Activated naive CD8-positive, alpha-beta T cell treated with anti-CD3 and anti-CD28 coated beads, Interleukin-2, amount 10 ng/mL, durations not matched to agents 7 days and 5 days (primary cell): ENCODE measurements at regions not wholly inside any gene's neighbourhood (a gene's known extent, or its start where the extent isn't known, plus 50 kb on each side); places are given as distances from the start of the nearest gene placed in this dataset.

ENCODE experiments used
- ATAC-seq: fragments of 150-1000 bp; cut with Tn5 transposase; one replicate; pipeline ENCODE4 v1.10.0; 2021; ENCODE audit warnings: low read depth, moderate library complexity
- POLR2A ChIA-PET: fragments of 350-600 bp; sonication (Branson Sonifier 250); formaldehyde crosslinking; loops from one replicate; lab custom pipeline; 2021; ENCODE audit warnings: antibody characterized with exemption; lab: Charles Lee
- DNase-seq: peaks from one replicate; pipeline ENCODE4 v3.0.0; 2021
- H3K27ac Mint-ChIP-seq: one replicate; pipeline ENCODE4 v1.8.0; 2022; ENCODE audit warnings: mild to moderate bottlenecking, mixed read lengths
- H3K27me3 Mint-ChIP-seq: one replicate; pipeline ENCODE4 v1.8.0; 2022; ENCODE audit warnings: mild to moderate bottlenecking, moderate library complexity, mixed read lengths
- H3K36me3 Mint-ChIP-seq: one replicate; pipeline ENCODE4 v1.8.0; 2021; ENCODE audit warnings: mild to moderate bottlenecking, mixed read lengths
- H3K4me1 Mint-ChIP-seq: one replicate; pipeline ENCODE4 v1.8.0; 2021; ENCODE audit warnings: mixed read lengths
- H3K4me3 Mint-ChIP-seq: one replicate; pipeline ENCODE4 v1.8.0; 2022; ENCODE audit warnings: mild to moderate bottlenecking, moderate library complexity, mixed read lengths
- H3K9me3 Mint-ChIP-seq: one replicate; pipeline ENCODE4 v1.8.0; 2021; ENCODE audit warnings: mixed read lengths

GRCh38 chr6:164108869-164109769, 694.6 kb downstream of the QKI start:
- no peaks in the 10 kb centered on the region for H3K36me3 Mint-ChIP-seq
- ATAC-seq, result no peak
- peaks cover 4% of the 10 kb centered on the region for H3K27me3 Mint-ChIP-seq
- no peak overlapping the region for H3K4me3 Mint-ChIP-seq
- H3K27ac Mint-ChIP-seq, result no peak overlapping the region
- no peak for DNase-seq
- H3K9me3 Mint-ChIP-seq, result no peaks in the 10 kb centered on the region
- POLR2A ChIA-PET, result no interaction called here
- no peaks in the 10 kb centered on the region for H3K4me1 Mint-ChIP-seq

GRCh38 chr6:164108092-164108491, 693.6 kb downstream of the QKI start:
- Mint-ChIP-seq H3K27me3 (peaks cover 4% of the 10 kb centered on the region), H3K27ac (no peak overlapping the region), H3K36me3 (no peaks in the 10 kb centered on the region), H3K9me3 (no peaks in the 10 kb centered on the region), H3K4me3 (no peak overlapping the region), H3K4me1 (no peaks in the 10 kb centered on the region)
- DNase-seq, result no peak
- POLR2A ChIA-PET, result no interaction called here
- ATAC-seq, result no peak

DNA sequence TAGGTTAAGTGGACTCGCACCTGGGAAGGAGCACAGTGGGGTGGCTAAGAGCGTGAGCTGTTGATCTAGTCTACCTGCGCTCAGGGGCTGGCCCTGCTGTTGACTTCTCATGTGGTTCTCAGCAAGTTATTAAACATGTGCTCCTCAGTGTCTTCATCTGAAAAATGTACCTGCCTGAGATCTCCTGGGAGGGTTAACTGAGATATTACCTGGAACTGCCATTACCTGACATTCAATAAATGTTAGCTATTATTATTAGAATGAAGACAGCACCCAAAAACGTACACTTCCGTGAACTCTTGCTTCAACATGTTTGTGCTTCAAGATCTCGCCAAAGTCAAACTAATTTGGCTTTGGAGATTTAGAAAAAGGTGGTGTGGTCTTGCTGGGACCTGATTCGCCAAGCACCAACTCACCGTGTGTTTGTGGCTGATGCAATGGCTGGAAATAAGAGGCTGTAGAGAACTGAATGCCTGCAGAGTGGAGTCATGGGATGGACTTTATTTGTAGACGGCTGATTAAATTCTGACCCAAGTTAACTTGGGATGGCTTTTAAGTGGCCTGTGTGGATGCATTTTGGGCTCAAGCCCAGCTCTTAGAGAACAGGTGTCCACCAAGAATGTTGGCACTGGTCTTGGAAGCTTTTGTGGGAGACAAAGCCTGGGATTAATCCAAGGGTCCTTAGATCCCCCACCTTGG, 692.9 kb downstream of the QKI start:
- Mint-ChIP-seq H3K27ac (no peak overlapping the region), H3K36me3 (no peaks in the 10 kb centered on the region), H3K4me3 (no peak overlapping the region), H3K9me3 (no peaks in the 10 kb centered on the region), H3K4me1 (no peaks in the 10 kb centered on the region), H3K27me3 (peaks cover 4% of the 10 kb centered on the region)
- ATAC-seq (no peak), DNase-seq (no peak)
- POLR2A ChIA-PET, result no interaction called here

DNA sequence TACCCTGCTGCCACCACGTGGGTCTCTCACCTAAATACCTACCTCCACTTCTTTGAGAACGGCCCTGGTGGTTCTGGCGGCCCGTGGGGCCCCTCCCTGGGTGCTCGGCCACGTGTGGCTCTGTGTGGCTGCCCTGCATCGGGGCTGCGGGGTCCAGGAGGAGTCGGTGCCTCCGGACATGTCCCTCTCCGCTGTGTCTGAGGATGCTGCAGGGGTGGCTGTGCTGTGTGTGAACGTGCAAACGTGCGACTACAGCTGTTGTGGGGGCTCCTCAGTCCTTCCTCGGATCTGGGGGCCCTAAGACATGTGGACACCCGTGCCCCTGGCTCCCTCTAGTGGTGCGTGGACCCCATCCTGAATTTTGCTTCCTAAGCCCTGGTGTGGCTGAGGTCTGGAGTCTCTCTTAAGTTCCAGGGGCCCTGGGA, 691.8 kb downstream of the QKI start:
- ATAC-seq, result no peak
- H3K4me3 Mint-ChIP-seq, result no peak overlapping the region
- no peaks in the 10 kb centered on the region for H3K4me1 Mint-ChIP-seq
- H3K9me3 Mint-ChIP-seq, result no peaks in the 10 kb centered on the region
- H3K27ac Mint-ChIP-seq, result no peak overlapping the region
- DNase-seq, result no peak
- POLR2A ChIA-PET, result no interaction called here
- H3K36me3 Mint-ChIP-seq, result no peaks in the 10 kb centered on the region
- peaks cover 4% of the 10 kb centered on the region for H3K27me3 Mint-ChIP-seq

GRCh38 chr6:164105705-164106104, 691.2 kb downstream of the QKI start:
- DNase-seq (no peak), ATAC-seq (no peak)
- H3K36me3 Mint-ChIP-seq, result no peaks in the 10 kb centered on the region
- peaks cover 4% of the 10 kb centered on the region for H3K27me3 Mint-ChIP-seq
- no peak overlapping the region for H3K4me3 Mint-ChIP-seq
- no peak overlapping the region for H3K27ac Mint-ChIP-seq
- no peaks in the 10 kb centered on the region for H3K4me1 Mint-ChIP-seq
- no peaks in the 10 kb centered on the region for H3K9me3 Mint-ChIP-seq
- POLR2A ChIA-PET, result no interaction called here

GRCh38 chr6:164104432-164104831, 689.9 kb downstream of the QKI start:
- H3K4me3 Mint-ChIP-seq, result no peak overlapping the region
- H3K27me3 Mint-ChIP-seq, result peaks cover 4% of the 10 kb centered on the region
- H3K4me1 Mint-ChIP-seq, result no peaks in the 10 kb centered on the region
- no peak for DNase-seq
- no peaks in the 10 kb centered on the region for H3K36me3 Mint-ChIP-seq
- no peak overlapping the region for H3K27ac Mint-ChIP-seq
- no peaks in the 10 kb centered on the region for H3K9me3 Mint-ChIP-seq
- ATAC-seq, result no peak
- POLR2A ChIA-PET, result no interaction called here

DNA sequence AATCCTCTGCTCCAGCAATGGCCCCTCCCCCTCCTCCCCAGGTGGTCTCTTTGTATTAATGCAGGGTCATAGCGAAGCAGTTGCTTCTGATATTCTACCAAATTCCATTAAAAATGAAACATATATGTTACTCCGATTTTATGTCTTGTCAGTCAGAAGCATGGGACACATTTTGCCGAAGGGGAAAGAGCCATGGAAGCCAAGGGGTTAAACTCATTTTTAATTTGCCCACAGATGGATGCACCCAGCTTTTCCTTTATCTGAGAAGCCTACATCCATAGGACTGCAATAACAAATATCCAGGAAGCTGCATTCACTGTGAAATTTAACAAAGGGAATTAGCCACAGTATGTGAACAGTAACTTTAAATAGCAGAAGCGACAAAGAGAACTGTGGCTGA, 688.2 kb downstream of the QKI start:
- Mint-ChIP-seq H3K36me3 (no peaks in the 10 kb centered on the region), H3K27me3 (no peaks in the 10 kb centered on the region), H3K9me3 (no peaks in the 10 kb centered on the region), H3K27ac (no peak overlapping the region), H3K4me3 (no peak overlapping the region), H3K4me1 (no peaks in the 10 kb centered on the region)
- ATAC-seq, result no peak
- POLR2A ChIA-PET, result no interaction called here
- no peak for DNase-seq

GRCh38 chr6:164101859-164102258, 687.3 kb downstream of the QKI start:
- POLR2A ChIA-PET, result no interaction called here
- H3K27me3 Mint-ChIP-seq, result no peaks in the 10 kb centered on the region
- no peak for ATAC-seq
- H3K27ac Mint-ChIP-seq, result no peak overlapping the region
- no peaks in the 10 kb centered on the region for H3K9me3 Mint-ChIP-seq
- no peaks in the 10 kb centered on the region for H3K36me3 Mint-ChIP-seq
- DNase-seq, result no peak
- no peak overlapping the region for H3K4me3 Mint-ChIP-seq
- H3K4me1 Mint-ChIP-seq, result no peaks in the 10 kb centered on the region

DNA sequence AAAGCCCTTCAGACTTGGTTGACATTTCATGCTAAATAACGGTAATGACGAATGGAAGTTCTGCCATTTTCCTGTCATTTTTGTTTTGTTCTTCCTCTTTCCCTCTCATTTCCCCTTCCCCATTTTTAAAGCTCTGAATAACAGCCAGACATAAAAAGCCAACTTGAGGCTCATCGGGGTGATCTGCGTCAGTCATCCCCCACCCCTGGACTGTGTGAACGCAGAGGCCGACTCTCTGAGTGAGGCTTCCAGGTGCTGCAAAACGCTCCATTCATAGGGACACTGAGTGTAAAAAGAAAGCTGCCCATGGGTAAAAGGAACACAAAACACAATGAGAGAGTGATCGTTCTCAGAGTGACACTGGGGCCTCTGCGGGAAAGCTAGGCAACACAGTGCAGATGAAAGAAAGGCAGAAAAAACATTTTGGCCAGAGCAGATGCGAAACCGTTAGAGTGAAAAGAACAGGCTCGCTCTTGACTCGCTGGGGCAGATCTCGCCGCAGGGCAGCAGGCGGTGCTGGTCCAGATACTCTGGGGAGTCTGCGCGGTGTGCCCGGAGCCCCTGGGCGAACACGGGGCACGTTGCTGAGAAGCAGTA, 684.8 kb downstream of the QKI start:
- no peak for DNase-seq
- POLR2A ChIA-PET, result no interaction called here
- Mint-ChIP-seq H3K9me3 (no peaks in the 10 kb centered on the region), H3K36me3 (no peaks in the 10 kb centered on the region), H3K4me3 (no peak overlapping the region), H3K4me1 (no peaks in the 10 kb centered on the region), H3K27me3 (no peaks in the 10 kb centered on the region), H3K27ac (no peak overlapping the region)
- ATAC-seq, result no peak

- no peak for ATAC-seq
- H3K4me3 Mint-ChIP-seq, result no peak overlapping the region
- H3K27me3 Mint-ChIP-seq, result no peaks in the 10 kb centered on the region
- no peaks in the 10 kb centered on the region for H3K9me3 Mint-ChIP-seq
- H3K36me3 Mint-ChIP-seq, result no peaks in the 10 kb centered on the region
- H3K4me1 Mint-ChIP-seq, result no peaks in the 10 kb centered on the region
- no peak for DNase-seq
- POLR2A ChIA-PET, result no interaction called here
- no peak overlapping the region for H3K27ac Mint-ChIP-seq
Measured at GRCh38 chr6:164098857-164099267, 684.3 kb downstream of the QKI start.

- POLR2A ChIA-PET, result no interaction called here
- no peak for ATAC-seq
- Mint-ChIP-seq H3K27ac (no peak overlapping the region), H3K9me3 (no peaks in the 10 kb centered on the region), H3K4me3 (no peak overlapping the region), H3K36me3 (no peaks in the 10 kb centered on the region), H3K27me3 (no peaks in the 10 kb centered on the region), H3K4me1 (no peaks in the 10 kb centered on the region)
- DNase-seq, result no peak
Measured at GRCh38 chr6:164097551-164098398, 683.3 kb downstream of the QKI start.

- Mint-ChIP-seq H3K4me1 (no peaks in the 10 kb centered on the region), H3K9me3 (no peaks in the 10 kb centered on the region), H3K4me3 (no peak overlapping the region), H3K27me3 (no peaks in the 10 kb centered on the region), H3K36me3 (no peaks in the 10 kb centered on the region), H3K27ac (no peak overlapping the region)
- POLR2A ChIA-PET, result no interaction called here
- DNase-seq (no peak), ATAC-seq (no peak)
Measured at GRCh38 chr6:164097056-164097455, 682.5 kb downstream of the QKI start.

- Mint-ChIP-seq H3K4me1 (no peaks in the 10 kb centered on the region), H3K27ac (no peak overlapping the region), H3K27me3 (peaks cover 2% of the 10 kb centered on the region), H3K36me3 (no peaks in the 10 kb centered on the region), H3K9me3 (no peaks in the 10 kb centered on the region), H3K4me3 (no peak overlapping the region)
- DNase-seq (no peak), ATAC-seq (no peak)
- POLR2A ChIA-PET, result no interaction called here
Measured at GRCh38 chr6:164095056-164095455, 680.5 kb downstream of the QKI start.
